ENCODE measurements at regions not wholly inside any gene's neighbourhood (a gene's known extent, or its start where the extent isn't known, plus 50 kb on each side); places are given as distances from the start of the nearest gene placed in this dataset.

GRCh38 chr1:115545791-115546733 is 95.7 kb upstream of the VANGL1 start (continued):
- TF ChIP-seq ZNF549 (tag by site-specific recombination; IDR thresholded peaks at IDR 0.05) (no peak), BCL6B (tag by site-specific recombination; IDR thresholded peaks at IDR 0.05) (no peak), YY1 (tag by site-specific recombination; IDR thresholded peaks at IDR 0.05) (no peak), ZBTB48 (tag by site-specific recombination; IDR thresholded peaks at IDR 0.05) (peak; percentile 37; the same call in 1 of the 2 replicates), ZSCAN18 (tag by site-specific recombination; IDR thresholded peaks at IDR 0.05) (no peak), ZSCAN23 (tag by site-specific recombination; IDR thresholded peaks at IDR 0.05) (no peak), ZNF350 (tag by site-specific recombination; IDR thresholded peaks at IDR 0.05) (no peak), KLF9 (tag by site-specific recombination; IDR thresholded peaks at IDR 0.05; ENCODE audit: low read depth) (no peak), ZNF704 (tag by site-specific recombination; IDR thresholded peaks at IDR 0.05) (no peak), ZBTB10 (tag by site-specific recombination; IDR thresholded peaks at IDR 0.05) (no peak), ZNF175 (tag by site-specific recombination; IDR thresholded peaks at IDR 0.05) (no peak), ZBTB6 (tag by site-specific recombination; IDR thresholded peaks at IDR 0.05) (no peak), GLIS2 (tag by site-specific recombination; IDR thresholded peaks at IDR 0.05) (no peak), ZNF114 (tag by site-specific recombination; IDR thresholded peaks at IDR 0.05) (no peak), ZNF580 (tag by site-specific recombination; IDR thresholded peaks at IDR 0.05) (no peak), ZNF354C (tag by site-specific recombination; IDR thresholded peaks at IDR 0.05; ENCODE audit: borderline replicate concordance, low read depth) (no peak), ZNF398 (tag by site-specific recombination; IDR thresholded peaks at IDR 0.05) (peak; percentile 34; the same call in 1 of the 2 replicates), ZNF571 (tag by site-specific recombination; IDR thresholded peaks at IDR 0.05) (no peak), ZNF529 (tag by site-specific recombination; IDR thresholded peaks at IDR 0.05; ENCODE audit: insufficient replicate concordance) (no peak), ZNF561 (tag by site-specific recombination; IDR thresholded peaks at IDR 0.05; ENCODE audit: borderline replicate concordance) (no peak), ZNF701 (tag by site-specific recombination; IDR thresholded peaks at IDR 0.05) (no peak), ZNF155 (tag by site-specific recombination; IDR thresholded peaks at IDR 0.05) (no peak), HOXC10 (CRISPR knock-in tag; IDR thresholded peaks at IDR 0.05) (no peak), ATF2 (tag by site-specific recombination; IDR thresholded peaks at IDR 0.05; ENCODE audit: low read depth) (no peak), ZFP41 (tag by site-specific recombination; IDR thresholded peaks at IDR 0.05; ENCODE audit: borderline replicate concordance) (no peak), ZNF221 (tag by site-specific recombination; IDR thresholded peaks at IDR 0.05; ENCODE audit: borderline replicate concordance) (no peak), ZNF776 (tag by site-specific recombination; IDR thresholded peaks at IDR 0.05; ENCODE audit: borderline replicate concordance) (no peak)
